Right lobe of liver (tissue), 6 donors: ENCODE measurements at regions not wholly inside any gene's neighbourhood (a gene's known extent, or its start where the extent isn't known, plus 50 kb on each side); places are given as distances from the start of the nearest gene placed in this dataset.

Source experiments
- ATAC-seq, 4 donors: fragments of 200-7000 bp; cut with Tn5 transposase; one replicate each; pipeline ENCODE4 v1.9.1; 2020; ENCODE audit warnings: mild to moderate bottlenecking in 4 of 4, moderate library complexity in 4 of 4
- DNase-seq, 3 donors: peaks; one replicate each; pipeline ENCODE4 v3.0.0-alpha.2; 2020
- H3K27ac ChIP-seq, 3 donors: fragments of 200-600 bp; one replicate each; pipeline ENCODE4 v1.8.0; 2022
- H3K27me3 ChIP-seq, 2 donors: fragments of 200-600 bp; one replicate each; pipeline ENCODE4 v1.8.0; 2022
- H3K36me3 ChIP-seq, 4 donors: fragments of 200-600 bp; sonication (generic) in 1 of 4; one replicate each; pipeline versions ENCODE4 v1.5.1 to v1.8.0; 2017 to 2022; ENCODE audit warnings: control low read depth in 1 of 4
- H3K4me1 ChIP-seq, 4 donors: fragments of 200-600 bp; sonication (generic) in 1 of 4; one replicate each; pipeline versions ENCODE4 v1.5.1 to v1.8.0; 2017 to 2022; ENCODE audit warnings: control low read depth in 1 of 4
- H3K4me3 ChIP-seq, 3 donors: fragments of 200-600 bp; one replicate each; pipeline ENCODE4 v1.8.0; 2022
- H3K9me3 ChIP-seq, 4 donors: fragments of 200-600 bp; sonication (generic) in 1 of 4; one replicate each; pipeline versions ENCODE4 v1.5.1 to v1.8.0; 2017 to 2022; ENCODE audit warnings: control low read depth in 1 of 4
- POLR2A ChIP-seq: fragments of 450-650 bp; IDR thresholded peaks from one replicate; pipeline ENCODE4 v1.6.1; 2017; ENCODE audit warnings: antibody characterized with exemption, mild to moderate bottlenecking
- WGBS: methylation state at CpG from one replicate; pipeline ENCODE4 v1.1.6; 2018; ENCODE audit warnings: low coverage, low lambda C conversion rate; ENCODE audit not compliant: insufficient coverage; ENCODE audit errors: missing lambda C conversion rate; 5-methylcytosine and 5-hydroxymethylcytosine counted together
- intact Hi-C, 2 donors: fragments of 100-400 bp; cut with DNase I; formaldehyde crosslinking; loops; one replicate each; pipeline versions ENCODE4 v1.11.2 to v1.14.1; 2022
- TF ChIP-seq, protein P1 (sequence below), 4 donors: fragments of 200-600 bp in 3 of 4; fragments of 450-650 bp in 1 of 4; IDR thresholded peaks; one replicate each; pipeline versions ENCODE4 v1.5.1 to v1.8.0; 2016 to 2022; ENCODE audit warnings: antibody characterized with exemption in 4 of 4, mild to moderate bottlenecking in 2 of 4
- donor health status: DM: no; HTN: yes; CAD: no.
- donor health status: DM: no; HTN: no; CAD: no.
- donor health status: DM: no; HTN: no; CAD: no.
- donor health status: DM: no; HTN: yes; CAD: no.
- donor health status: DM: no; HTN: yes; CAD: no.

DNA sequence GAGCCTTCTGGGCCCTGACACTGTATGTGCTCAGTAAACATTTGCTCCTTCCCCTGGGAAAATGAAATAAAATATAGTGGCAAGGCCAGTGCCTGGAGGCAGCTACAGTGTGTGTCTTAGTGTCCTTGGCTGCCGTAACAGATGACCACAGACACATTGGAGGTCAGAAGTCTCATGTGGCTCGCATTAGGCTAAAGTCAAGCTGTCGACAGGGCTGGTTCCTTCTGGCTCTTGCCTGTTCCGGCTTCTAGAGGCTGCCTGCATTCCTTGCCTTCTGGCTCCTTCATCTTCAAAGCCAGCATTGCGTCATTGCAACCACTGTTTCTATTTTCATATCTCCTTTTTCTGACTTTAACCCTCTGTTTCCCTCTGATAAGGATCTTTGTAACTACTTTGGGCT, 83.6 kb upstream of the STX18 start:
- no peaks in the 10 kb centered on the region for H3K9me3 ChIP-seq
- no peak overlapping the region for H3K4me3 ChIP-seq
- no peaks in the 10 kb centered on the region for H3K27me3 ChIP-seq
- WGBS = 50% methylated on average over 1 of the region's 5 CpGs
- intact Hi-C loops = no loop called here
- ATAC-seq = no peak
- no peak for DNase-seq
- TF ChIP-seq, protein P1, sequence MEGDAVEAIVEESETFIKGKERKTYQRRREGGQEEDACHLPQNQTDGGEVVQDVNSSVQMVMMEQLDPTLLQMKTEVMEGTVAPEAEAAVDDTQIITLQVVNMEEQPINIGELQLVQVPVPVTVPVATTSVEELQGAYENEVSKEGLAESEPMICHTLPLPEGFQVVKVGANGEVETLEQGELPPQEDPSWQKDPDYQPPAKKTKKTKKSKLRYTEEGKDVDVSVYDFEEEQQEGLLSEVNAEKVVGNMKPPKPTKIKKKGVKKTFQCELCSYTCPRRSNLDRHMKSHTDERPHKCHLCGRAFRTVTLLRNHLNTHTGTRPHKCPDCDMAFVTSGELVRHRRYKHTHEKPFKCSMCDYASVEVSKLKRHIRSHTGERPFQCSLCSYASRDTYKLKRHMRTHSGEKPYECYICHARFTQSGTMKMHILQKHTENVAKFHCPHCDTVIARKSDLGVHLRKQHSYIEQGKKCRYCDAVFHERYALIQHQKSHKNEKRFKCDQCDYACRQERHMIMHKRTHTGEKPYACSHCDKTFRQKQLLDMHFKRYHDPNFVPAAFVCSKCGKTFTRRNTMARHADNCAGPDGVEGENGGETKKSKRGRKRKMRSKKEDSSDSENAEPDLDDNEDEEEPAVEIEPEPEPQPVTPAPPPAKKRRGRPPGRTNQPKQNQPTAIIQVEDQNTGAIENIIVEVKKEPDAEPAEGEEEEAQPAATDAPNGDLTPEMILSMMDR (IDR thresholded peaks at IDR 0.05) = no peak
- no peak for TF ChIP-seq POLR2A
- no peaks in the 10 kb centered on the region for H3K36me3 ChIP-seq
- no peak overlapping the region for H3K27ac ChIP-seq
- no peaks in the 10 kb centered on the region for H3K4me1 ChIP-seq

DNA sequence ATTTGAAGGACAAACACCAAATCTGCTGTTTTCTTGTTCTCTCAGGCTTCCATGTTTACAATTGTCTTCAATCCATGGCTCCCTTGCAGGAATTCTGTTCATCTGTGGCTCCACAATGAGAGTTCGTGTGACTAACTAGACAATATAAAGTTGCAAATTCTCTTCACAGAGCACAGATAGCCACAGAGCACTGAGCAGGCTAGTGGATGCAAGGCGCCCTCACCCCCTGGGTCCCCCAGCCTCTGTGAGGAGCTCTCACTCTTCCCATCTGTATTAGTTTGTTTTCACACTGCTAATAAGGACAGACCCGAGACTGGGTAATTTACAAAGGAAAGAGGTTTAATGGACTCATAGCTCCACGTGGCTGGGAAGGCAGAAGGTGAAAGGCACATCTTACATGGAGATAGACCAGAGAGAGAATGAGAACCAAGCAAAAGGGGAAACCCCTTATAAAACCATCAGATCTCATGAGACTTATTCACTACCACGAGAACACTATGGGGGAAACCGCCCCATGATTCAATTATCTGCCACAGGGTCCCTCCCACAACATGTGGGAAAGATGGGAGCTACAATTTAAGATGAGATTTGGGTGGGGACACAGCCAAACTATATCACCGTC, 82.5 kb upstream of the STX18 start:
- ATAC-seq = no peak
- 80% methylated on average over 6 of the region's 7 CpGs for WGBS
- intact Hi-C loops = no loop called here

DNA sequence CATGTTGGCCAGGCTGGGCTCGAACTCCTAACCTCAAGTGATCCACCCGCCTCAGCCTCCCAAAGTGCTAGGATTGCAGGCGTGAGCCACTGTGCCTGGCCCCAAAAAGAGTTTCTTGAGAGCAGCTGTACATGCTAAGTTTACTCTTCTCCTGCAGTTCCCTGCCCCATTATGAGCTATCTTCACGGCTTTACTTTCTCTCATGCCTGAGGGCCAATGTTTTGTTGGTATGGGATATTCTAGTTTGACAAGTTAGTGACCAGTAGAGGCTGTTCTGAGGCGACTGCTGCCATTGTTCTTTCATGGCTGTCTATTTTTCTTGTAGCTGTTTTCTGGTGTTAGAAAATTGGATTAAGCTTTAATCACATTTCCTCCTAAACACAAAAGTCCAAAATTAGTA, 78.0 kb upstream of the STX18 start:
- Histone ChIP-seq H3K4me1 (no peaks in the 10 kb centered on the region), H3K36me3 (no peaks in the 10 kb centered on the region), H3K4me3 (no peak overlapping the region), H3K9me3 (no peaks in the 10 kb centered on the region), H3K27me3 (no peaks in the 10 kb centered on the region), H3K27ac (no peak overlapping the region)
- 100% methylated on average over 1 of the region's 5 CpGs for WGBS
- DNase-seq (no peak), ATAC-seq (no peak)
- TF ChIP-seq, protein P1 (IDR thresholded peaks at IDR 0.05) = no peak
- TF ChIP-seq POLR2A = no peak
- intact Hi-C loops = no loop called here

More for the DNA sequence above, 82.5 kb upstream of the STX18 start:
- no peaks in the 10 kb centered on the region for H3K9me3 ChIP-seq
- H3K27ac ChIP-seq = no peak overlapping the region
- DNase-seq = no peak
- H3K4me3 ChIP-seq = no peak overlapping the region
- no peak for TF ChIP-seq POLR2A
- TF ChIP-seq, protein P1 (IDR thresholded peaks at IDR 0.05) = no peak
- H3K36me3 ChIP-seq = no peaks in the 10 kb centered on the region
- H3K27me3 ChIP-seq = no peaks in the 10 kb centered on the region
- H3K4me1 ChIP-seq = no peaks in the 10 kb centered on the region

DNA sequence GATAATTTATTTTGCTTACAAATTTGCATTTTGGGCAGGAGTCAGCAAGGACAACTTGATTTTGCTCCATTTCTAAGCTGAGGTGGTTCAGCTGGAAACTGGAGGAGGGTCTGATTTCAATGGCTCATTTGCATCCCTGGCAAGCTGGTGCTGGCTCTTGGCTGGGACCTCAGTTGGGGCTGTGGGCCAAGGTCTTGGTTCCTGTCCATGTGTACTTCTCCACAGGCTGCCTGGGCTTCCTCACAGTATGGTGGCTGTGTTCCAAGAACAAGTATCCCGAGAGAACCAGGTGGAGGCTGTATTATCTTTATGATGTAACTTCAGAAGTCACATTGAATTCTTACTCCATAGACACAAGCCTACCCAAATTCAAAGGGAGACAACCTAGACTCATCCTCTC, 77.0 kb upstream of the STX18 start:
- no peak overlapping the region for H3K27ac ChIP-seq
- H3K36me3 ChIP-seq = no peaks in the 10 kb centered on the region
- H3K4me1 ChIP-seq = no peaks in the 10 kb centered on the region
- ATAC-seq (no peak), DNase-seq (no peak)
- TF ChIP-seq POLR2A = no peak
- TF ChIP-seq, protein P1 (IDR thresholded peaks at IDR 0.05) = no peak
- H3K27me3 ChIP-seq = no peaks in the 10 kb centered on the region
- no peak overlapping the region for H3K4me3 ChIP-seq
- no peaks in the 10 kb centered on the region for H3K9me3 ChIP-seq
- WGBS = no CpG with 5 or more reads among the region's 1 CpG
- intact Hi-C loops = no loop called here
